Keratinocyte (primary cell): ENCODE measurements at regions not wholly inside any gene's neighbourhood (a gene's known extent, or its start where the extent isn't known, plus 50 kb on each side); places are given as distances from the start of the nearest gene placed in this dataset.

Experiments used
- DNase-seq: peaks from one replicate; pipeline ENCODE4 v3.0.0-alpha.2; 2011; ENCODE audit warnings: low read depth, missing footprints, low spot score
- FAIRE-seq: peaks from 2 replicates; lab custom pipeline; 2011; peaks lifted over from hg19 to GRCh38; lab: Jason Lieb, UNC
- H2AFZ ChIP-seq: 2 replicates; pipeline ENCODE4 v1.6.0; 2012; ENCODE audit warnings: low read length, control low read depth, inconsistent platforms; ENCODE audit not compliant: control insufficient read depth
- H3K27ac ChIP-seq: 2 replicates; pipeline ENCODE4 v1.5.1; 2011; ENCODE audit warnings: low read length; ENCODE audit not compliant: control insufficient read depth, insufficient read depth
- H3K27me3 ChIP-seq: 3 replicates; pipeline ENCODE4 v1.6.0; 2011; ENCODE audit warnings: low read length; ENCODE audit not compliant: control insufficient read depth, insufficient read depth; ENCODE audit errors: extremely low read depth
- H3K36me3 ChIP-seq, 2 experiments: 2 replicates in 1 of 2; 3 replicates in 1 of 2; pipeline ENCODE4 v1.5.1; 2011; ENCODE audit warnings: low read length in 2 of 2, mild to moderate bottlenecking in 1 of 2; ENCODE audit not compliant: control insufficient read depth in 2 of 2, insufficient read depth in 2 of 2; ENCODE audit errors: extremely low read depth in 1 of 2
- H3K4me1 ChIP-seq: 3 replicates; pipeline ENCODE4 v1.5.1; 2011; ENCODE audit warnings: low read length; ENCODE audit not compliant: control insufficient read depth, insufficient read depth; ENCODE audit errors: extremely low read depth
- H3K4me2 ChIP-seq: 3 replicates; pipeline ENCODE4 v1.6.0; 2011; ENCODE audit warnings: low read depth, low read length; ENCODE audit not compliant: control insufficient read depth, insufficient read depth; ENCODE audit errors: extremely low read depth
- H3K4me3 ChIP-seq, 3 experiments: fragments of 200-600 bp in 1 of 3; sonication (generic) in 1 of 3; 2 replicates in 2 of 3; 3 replicates in 1 of 3; pipeline ENCODE4 v1.5.1; 2011 to 2016; ENCODE audit warnings: low read length in 3 of 3, mild to moderate bottlenecking in 3 of 3, control low read depth in 2 of 3, inconsistent platforms in 1 of 3, low read depth in 1 of 3, mixed read lengths in 1 of 3, mixed run types in 1 of 3, moderate library complexity in 1 of 3; ENCODE audit not compliant: control insufficient read depth in 2 of 3, insufficient read depth in 2 of 3; ENCODE audit errors: extremely low read depth in 1 of 3
- H3K79me2 ChIP-seq: 2 replicates; pipeline ENCODE4 v1.6.0; 2012; ENCODE audit warnings: low read length; ENCODE audit not compliant: control insufficient read depth, insufficient read depth
- H3K9ac ChIP-seq: 3 replicates; pipeline ENCODE4 v1.6.0; 2011; ENCODE audit warnings: low read length; ENCODE audit not compliant: control insufficient read depth, insufficient read depth; ENCODE audit errors: extremely low read depth
- H3K9me1 ChIP-seq: 3 replicates; pipeline ENCODE4 v1.6.0; 2011; ENCODE audit warnings: low read length; ENCODE audit not compliant: control insufficient read depth, insufficient read depth; ENCODE audit errors: extremely low read depth
- H3K9me3 ChIP-seq: 2 replicates; pipeline ENCODE4 v1.5.1; 2012; ENCODE audit warnings: low read depth, low read length; ENCODE audit not compliant: control insufficient read depth
- H4K20me1 ChIP-seq: 3 replicates; pipeline ENCODE4 v1.6.0; 2011; ENCODE audit warnings: low read length; ENCODE audit not compliant: control insufficient read depth, insufficient read depth; ENCODE audit errors: extremely low read depth
- CTCF ChIP-seq, 3 experiments: IDR thresholded peaks in 1 of 3; conservative IDR thresholded peaks in 1 of 3; optimal IDR thresholded peaks in 1 of 3; 2 replicates in 2 of 3; 3 replicates in 1 of 3; pipeline versions ENCODE3 to v1.5.1; 2011; ENCODE audit warnings: low read length in 3 of 3, mild to moderate bottlenecking in 3 of 3, moderate library complexity in 2 of 3, control low read depth in 1 of 3, inconsistent platforms in 1 of 3; ENCODE audit not compliant: insufficient read depth in 2 of 3; ENCODE audit errors: extremely low read depth in 1 of 3
- EZH2 ChIP-seq: IDR thresholded peaks from one replicate; pipeline ENCODE4 v1.6.1; 2012; ENCODE audit warnings: inconsistent platforms, mild to moderate bottlenecking, low read length, moderate library complexity
- dilution Hi-C: fragments of 300-500 bp; cut with MboI; formaldehyde crosslinking; loops from one replicate; pipeline ENCODE4 v1.7.0; 2020; ENCODE audit warnings: low sequenced_read_pairs; ENCODE audit not compliant: extremely low pct_ligation_motif_present

GRCh38 chr4:153887217-153887616 lies 98.3 kb upstream of the SFRP2 start:
- Histone ChIP-seq H3K4me2 (no peak overlapping the region), H3K4me3 (no peak overlapping the region), H3K9me1 (no peaks in the 10 kb centered on the region), H3K27me3 (no peaks in the 10 kb centered on the region), H3K9ac (no peak overlapping the region), H2AFZ (no peak overlapping the region), H3K4me1 (peaks cover 3% of the 10 kb centered on the region), H3K36me3 (no peaks in the 10 kb centered on the region), H3K27ac (no peak overlapping the region), H3K79me2 (no peaks in the 10 kb centered on the region), H4K20me1 (no peaks in the 10 kb centered on the region), H3K9me3 (no peaks in the 10 kb centered on the region)
- DNase-seq (no peak), FAIRE-seq (no peak)
- TF ChIP-seq CTCF (optimal IDR thresholded peaks at IDR 0.05 in 1 of 3, IDR thresholded peaks at IDR 0.05 in 1 of 3, conservative IDR thresholded peaks at IDR 0.05 in 1 of 3; ENCODE audit: extremely low read depth in 1 of 3, insufficient read depth in 2 of 3, low read length in 3 of 3) (no peak), EZH2 (no peak)
- dilution Hi-C loops, result no loop called here

- TF ChIP-seq CTCF (optimal IDR thresholded peaks at IDR 0.05 in 1 of 3, IDR thresholded peaks at IDR 0.05 in 1 of 3, conservative IDR thresholded peaks at IDR 0.05 in 1 of 3; ENCODE audit: extremely low read depth in 1 of 3, insufficient read depth in 2 of 3, low read length in 3 of 3) (no peak), EZH2 (no peak)
- H3K27ac ChIP-seq, result no peak overlapping the region
- H4K20me1 ChIP-seq, result no peaks in the 10 kb centered on the region
- DNase-seq (no peak), FAIRE-seq (no peak)
- no peaks in the 10 kb centered on the region for H3K9me3 ChIP-seq
- dilution Hi-C loops, result no loop called here
- H3K27me3 ChIP-seq, result no peaks in the 10 kb centered on the region
- no peak overlapping the region for H3K4me3 ChIP-seq
- H3K4me2 ChIP-seq, result no peak overlapping the region
- H3K9me1 ChIP-seq, result no peaks in the 10 kb centered on the region
- H3K4me1 ChIP-seq, result peaks cover 3% of the 10 kb centered on the region
- no peak overlapping the region for H3K9ac ChIP-seq
- H3K36me3 ChIP-seq, result no peaks in the 10 kb centered on the region
- H2AFZ ChIP-seq, result no peak overlapping the region
- no peaks in the 10 kb centered on the region for H3K79me2 ChIP-seq
Measured at GRCh38 chr4:153884325-153884724, 95.4 kb upstream of the SFRP2 start.
